OCI-LY7 (cell line): ENCODE measurements at regions not wholly inside any gene's neighbourhood (a gene's known extent, or its start where the extent isn't known, plus 50 kb on each side); places are given as distances from the start of the nearest gene placed in this dataset.

Source experiments
- CTCF ChIP-seq: fragments of 200-600 bp; sonication (generic); conservative IDR thresholded peaks from 2 replicates; pipeline ENCODE4 v1.5.1; 2014; ENCODE audit warnings: mild to moderate bottlenecking, antibody characterized with exemption, low read length, moderate library complexity, mixed read lengths
- EZH2phosphoT487 ChIP-seq: fragments of 200-600 bp; sonication (generic); IDR thresholded peaks from 2 replicates; pipeline ENCODE4 v1.6.1; 2018; ENCODE audit warnings: low read depth, borderline replicate concordance, mild to moderate bottlenecking, mixed run types, antibody characterized with exemption, low read length, moderate library complexity, mixed read lengths

GRCh38 chr2:66966631-66967030, 430.5 kb upstream of the ETAA1 start:
- TF ChIP-seq CTCF: no peak
- no peak for TF ChIP-seq EZH2phosphoT487
